ENCODE measurements at regions not wholly inside any gene's neighbourhood (a gene's known extent, or its start where the extent isn't known, plus 50 kb on each side); places are given as distances from the start of the nearest gene placed in this dataset.

DNA sequence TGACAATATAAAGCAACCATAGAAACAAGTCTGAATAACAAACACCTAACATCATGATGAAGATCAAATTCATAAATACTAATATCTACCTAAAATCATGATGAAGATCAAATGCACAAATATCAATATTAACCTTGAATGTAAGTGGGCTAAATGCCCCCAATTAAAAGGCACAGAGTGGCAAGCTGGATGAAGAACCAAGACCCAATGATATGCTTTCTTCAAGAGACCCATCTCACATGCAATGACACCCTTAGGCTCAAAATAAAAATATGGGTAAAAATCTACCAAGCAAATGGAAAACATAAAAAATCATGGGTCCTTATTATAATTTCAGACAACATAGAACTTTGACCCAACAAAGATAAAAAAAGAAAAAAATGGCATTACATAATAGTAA lies 578.5 kb upstream of the PTCHD4 start:
- TF ChIP-seq TEAD4 (IDR thresholded peaks at IDR 0.05) (no peak), RAD21 (IDR thresholded peaks at IDR 0.05; ENCODE audit: low read depth) (no peak), CREB1 (IDR thresholded peaks at IDR 0.05; ENCODE audit: low read depth) (no peak)
- TF ChIP-seq, protein P1, sequence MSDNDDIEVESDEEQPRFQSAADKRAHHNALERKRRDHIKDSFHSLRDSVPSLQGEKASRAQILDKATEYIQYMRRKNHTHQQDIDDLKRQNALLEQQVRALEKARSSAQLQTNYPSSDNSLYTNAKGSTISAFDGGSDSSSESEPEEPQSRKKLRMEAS (IDR thresholded peaks at IDR 0.05): no peak
- TF ChIP-seq, protein P2, sequence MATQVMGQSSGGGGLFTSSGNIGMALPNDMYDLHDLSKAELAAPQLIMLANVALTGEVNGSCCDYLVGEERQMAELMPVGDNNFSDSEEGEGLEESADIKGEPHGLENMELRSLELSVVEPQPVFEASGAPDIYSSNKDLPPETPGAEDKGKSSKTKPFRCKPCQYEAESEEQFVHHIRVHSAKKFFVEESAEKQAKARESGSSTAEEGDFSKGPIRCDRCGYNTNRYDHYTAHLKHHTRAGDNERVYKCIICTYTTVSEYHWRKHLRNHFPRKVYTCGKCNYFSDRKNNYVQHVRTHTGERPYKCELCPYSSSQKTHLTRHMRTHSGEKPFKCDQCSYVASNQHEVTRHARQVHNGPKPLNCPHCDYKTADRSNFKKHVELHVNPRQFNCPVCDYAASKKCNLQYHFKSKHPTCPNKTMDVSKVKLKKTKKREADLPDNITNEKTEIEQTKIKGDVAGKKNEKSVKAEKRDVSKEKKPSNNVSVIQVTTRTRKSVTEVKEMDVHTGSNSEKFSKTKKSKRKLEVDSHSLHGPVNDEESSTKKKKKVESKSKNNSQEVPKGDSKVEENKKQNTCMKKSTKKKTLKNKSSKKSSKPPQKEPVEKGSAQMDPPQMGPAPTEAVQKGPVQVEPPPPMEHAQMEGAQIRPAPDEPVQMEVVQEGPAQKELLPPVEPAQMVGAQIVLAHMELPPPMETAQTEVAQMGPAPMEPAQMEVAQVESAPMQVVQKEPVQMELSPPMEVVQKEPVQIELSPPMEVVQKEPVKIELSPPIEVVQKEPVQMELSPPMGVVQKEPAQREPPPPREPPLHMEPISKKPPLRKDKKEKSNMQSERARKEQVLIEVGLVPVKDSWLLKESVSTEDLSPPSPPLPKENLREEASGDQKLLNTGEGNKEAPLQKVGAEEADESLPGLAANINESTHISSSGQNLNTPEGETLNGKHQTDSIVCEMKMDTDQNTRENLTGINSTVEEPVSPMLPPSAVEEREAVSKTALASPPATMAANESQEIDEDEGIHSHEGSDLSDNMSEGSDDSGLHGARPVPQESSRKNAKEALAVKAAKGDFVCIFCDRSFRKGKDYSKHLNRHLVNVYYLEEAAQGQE (IDR thresholded peaks at IDR 0.05; ENCODE audit: low read depth): no peak

All from Ishikawa (cell line).